ENCODE measurements at regions not wholly inside any gene's neighbourhood (a gene's known extent, or its start where the extent isn't known, plus 50 kb on each side); places are given as distances from the start of the nearest gene placed in this dataset.

- no peak for TF ChIP-seq CTCF (conservative IDR thresholded peaks at IDR 0.05; ENCODE audit: low read length)
- TF ChIP-seq EZH2phosphoT487 (IDR thresholded peaks at IDR 0.05; ENCODE audit: borderline replicate concordance): no peak
Observed at GRCh38 chr16:51759329-51759728, 608.3 kb upstream of the SALL1 start.
